HG02678 (cell line): ENCODE measurements at regions not wholly inside any gene's neighbourhood (a gene's known extent, or its start where the extent isn't known, plus 50 kb on each side); places are given as distances from the start of the nearest gene placed in this dataset.
A peak's percentile ranks its signal among the peaks of the same experiment; 100 is the strongest.

Experiments
- ATAC-seq: cut with Tn5 transposase; IDR thresholded peaks from one replicate; pipeline ENCODE4 v1.9.1; 2021; ENCODE audit warnings: mild to moderate bottlenecking, moderate library complexity; ENCODE audit not compliant: unreplicated experiment

GRCh38 chr7:17155529-17155928 is 142.9 kb upstream of the AHR start:
- no peak for ATAC-seq

GRCh38 chr7:17158261-17158660 is 140.2 kb upstream of the AHR start:
- ATAC-seq: no peak

GRCh38 chr7:17159500-17160037 is 138.9 kb upstream of the AHR start:
- ATAC-seq: peak; percentile 81

GRCh38 chr7:17166824-17167379 is 131.6 kb upstream of the AHR start:
- peak; percentile 89 for ATAC-seq

GRCh38 chr7:17168416-17168815 is 130.0 kb upstream of the AHR start:
- ATAC-seq: peak; percentile 42

GRCh38 chr7:17171427-17171826 is 127.0 kb upstream of the AHR start:
- ATAC-seq: no peak

GRCh38 chr7:17176371-17177032 is 122.0 kb upstream of the AHR start:
- ATAC-seq: no peak

GRCh38 chr7:17178545-17178944 is 119.9 kb upstream of the AHR start:
- ATAC-seq: no peak

GRCh38 chr7:17181482-17181881 is 117.0 kb upstream of the AHR start:
- no peak for ATAC-seq

- no peak for ATAC-seq
Observed at GRCh38 chr7:17183630-17184328, 114.7 kb upstream of the AHR start.

GRCh38 chr7:17184805-17185689 is 113.4 kb upstream of the AHR start:
- peak; percentile 28 for ATAC-seq

GRCh38 chr7:17185690-17186070 is 112.8 kb upstream of the AHR start:
- ATAC-seq: peak; percentile 98

- ATAC-seq: no peak
Observed at GRCh38 chr7:17186745-17187530, 111.5 kb upstream of the AHR start.

GRCh38 chr7:17194656-17195055 is 103.8 kb upstream of the AHR start:
- ATAC-seq: no peak

GRCh38 chr7:17195576-17195975 is 102.9 kb upstream of the AHR start:
- ATAC-seq: peak; percentile 88

- no peak for ATAC-seq
Observed at GRCh38 chr7:17205910-17206309, 92.5 kb upstream of the AHR start.

GRCh38 chr7:17206349-17206905 is 92.0 kb upstream of the AHR start:
- no peak for ATAC-seq

GRCh38 chr7:17207220-17207619 is 91.2 kb upstream of the AHR start:
- no peak for ATAC-seq

GRCh38 chr7:17209101-17209500 is 89.4 kb upstream of the AHR start:
- ATAC-seq: no peak

GRCh38 chr7:17211307-17211836 is 87.1 kb upstream of the AHR start:
- no peak for ATAC-seq
